GM06990 (cell line): ENCODE measurements at regions not wholly inside any gene's neighbourhood (a gene's known extent, or its start where the extent isn't known, plus 50 kb on each side); places are given as distances from the start of the nearest gene placed in this dataset.

Source experiments
- DNase-seq: peaks from one replicate; pipeline ENCODE4 v3.0.0-alpha.2; 2011; ENCODE audit not compliant: insufficient read length; ENCODE audit errors: extremely low read depth
- H3K27me3 ChIP-seq: replicated peaks from 2 replicates; pipeline ENCODE4 v1.6.0; 2011; ENCODE audit warnings: low read length; ENCODE audit not compliant: control insufficient read depth, insufficient read depth
- H3K36me3 ChIP-seq: 2 replicates; pipeline ENCODE4 v1.5.1; 2011; ENCODE audit warnings: low read length; ENCODE audit not compliant: control insufficient read depth, insufficient read depth
- H3K4me3 ChIP-seq: replicated peaks from 2 replicates; pipeline ENCODE4 v1.5.1; 2011; ENCODE audit warnings: low read depth, mild to moderate bottlenecking, control low read depth, low read length
- TF ChIP-seq, protein P1 (sequence below): IDR thresholded peaks from 2 replicates; pipeline ENCODE4 v1.5.1; 2011; ENCODE audit warnings: low read length, control low read depth, mild to moderate bottlenecking, inconsistent platforms; ENCODE audit not compliant: insufficient read depth, poor library complexity, severe bottlenecking

DNA sequence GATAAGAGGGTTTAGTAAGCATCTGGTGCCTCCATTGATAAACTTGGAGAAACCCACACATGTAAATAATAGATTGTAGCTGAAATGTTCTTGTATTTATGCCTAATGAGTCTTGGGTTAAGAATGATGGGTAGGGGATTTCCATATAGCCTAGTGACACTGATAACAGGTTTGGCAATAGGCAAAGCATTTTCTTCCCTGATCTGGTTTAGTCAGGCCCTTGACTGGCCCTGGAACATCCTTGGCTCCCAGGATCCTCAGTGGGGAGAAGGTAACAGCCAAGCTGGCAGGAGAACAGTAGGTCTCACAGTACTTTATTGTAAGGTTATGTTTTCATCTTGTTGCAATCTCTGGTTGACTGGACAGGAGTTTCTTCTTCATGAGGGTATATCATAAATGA is 228.4 kb downstream of the DIPK2A start:
- Histone ChIP-seq H3K4me3 (no peak overlapping the region), H3K27me3 (no peaks in the 10 kb centered on the region), H3K36me3 (no peaks in the 10 kb centered on the region)
- DNase-seq, result no peak
- TF ChIP-seq, protein P1, sequence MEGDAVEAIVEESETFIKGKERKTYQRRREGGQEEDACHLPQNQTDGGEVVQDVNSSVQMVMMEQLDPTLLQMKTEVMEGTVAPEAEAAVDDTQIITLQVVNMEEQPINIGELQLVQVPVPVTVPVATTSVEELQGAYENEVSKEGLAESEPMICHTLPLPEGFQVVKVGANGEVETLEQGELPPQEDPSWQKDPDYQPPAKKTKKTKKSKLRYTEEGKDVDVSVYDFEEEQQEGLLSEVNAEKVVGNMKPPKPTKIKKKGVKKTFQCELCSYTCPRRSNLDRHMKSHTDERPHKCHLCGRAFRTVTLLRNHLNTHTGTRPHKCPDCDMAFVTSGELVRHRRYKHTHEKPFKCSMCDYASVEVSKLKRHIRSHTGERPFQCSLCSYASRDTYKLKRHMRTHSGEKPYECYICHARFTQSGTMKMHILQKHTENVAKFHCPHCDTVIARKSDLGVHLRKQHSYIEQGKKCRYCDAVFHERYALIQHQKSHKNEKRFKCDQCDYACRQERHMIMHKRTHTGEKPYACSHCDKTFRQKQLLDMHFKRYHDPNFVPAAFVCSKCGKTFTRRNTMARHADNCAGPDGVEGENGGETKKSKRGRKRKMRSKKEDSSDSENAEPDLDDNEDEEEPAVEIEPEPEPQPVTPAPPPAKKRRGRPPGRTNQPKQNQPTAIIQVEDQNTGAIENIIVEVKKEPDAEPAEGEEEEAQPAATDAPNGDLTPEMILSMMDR, result no peak

DNA sequence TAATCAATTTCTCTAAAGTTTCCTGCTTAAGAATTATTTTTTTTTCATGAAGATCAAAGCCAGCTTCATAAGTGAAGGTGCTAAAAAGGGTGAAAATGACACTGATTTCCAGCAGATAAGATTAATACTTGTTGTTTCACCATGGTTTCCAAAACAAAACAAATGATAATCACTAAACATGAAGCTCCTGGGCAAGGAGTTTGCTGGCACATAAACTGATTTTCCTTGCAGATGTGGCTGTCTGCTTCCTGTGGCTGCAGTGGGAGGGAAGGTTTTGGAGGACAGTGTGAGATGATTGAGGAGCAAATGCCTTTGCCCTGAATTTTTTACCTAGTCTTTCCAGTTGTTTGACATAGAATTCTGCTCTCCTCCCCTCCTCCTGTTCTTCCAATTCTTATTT is 228.8 kb downstream of the DIPK2A start:
- TF ChIP-seq, protein P1, result no peak
- no peaks in the 10 kb centered on the region for H3K27me3 ChIP-seq
- no peak for DNase-seq
- H3K36me3 ChIP-seq, result no peaks in the 10 kb centered on the region
- H3K4me3 ChIP-seq, result no peak overlapping the region

DNA sequence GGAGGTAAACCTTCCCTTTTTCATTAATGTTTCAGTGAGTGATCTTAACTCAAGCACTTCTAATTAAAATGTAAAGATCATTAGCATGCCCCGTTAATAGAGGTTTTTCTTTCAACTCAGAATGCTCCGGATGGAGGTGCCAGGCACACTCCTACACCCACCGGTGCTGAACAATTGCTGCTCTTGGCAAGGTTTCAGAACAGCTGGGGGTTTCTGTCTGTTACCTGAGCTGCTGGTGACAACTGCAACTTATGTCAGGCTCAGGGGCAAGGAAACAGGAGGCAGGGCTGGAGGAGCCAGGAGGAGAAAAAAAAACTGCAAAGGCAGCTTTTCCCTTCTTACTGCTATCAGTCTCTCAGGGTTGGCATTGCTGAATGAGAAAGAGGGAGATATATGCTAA is 250.1 kb downstream of the DIPK2A start:
- no peaks in the 10 kb centered on the region for H3K27me3 ChIP-seq
- no peak for DNase-seq
- TF ChIP-seq, protein P1, result no peak

GRCh38 chr3:144229330-144229729 is 257.7 kb downstream of the DIPK2A start:
- Histone ChIP-seq H3K27me3 (no peaks in the 10 kb centered on the region), H3K36me3 (no peaks in the 10 kb centered on the region), H3K4me3 (no peak overlapping the region)
- no peak for DNase-seq
- TF ChIP-seq, protein P1, result no peak

More for the DNA sequence above, 250.1 kb downstream of the DIPK2A start:
- no peak overlapping the region for H3K4me3 ChIP-seq
- H3K36me3 ChIP-seq, result no peaks in the 10 kb centered on the region

- no peak overlapping the region for H3K4me3 ChIP-seq
- H3K27me3 ChIP-seq, result no peaks in the 10 kb centered on the region
- DNase-seq, result no peak
- H3K36me3 ChIP-seq, result no peaks in the 10 kb centered on the region
- TF ChIP-seq, protein P1, result no peak
These were observed 258.3 kb downstream of the DIPK2A start for GRCh38 chr3:144229953-144230352.

GRCh38 chr3:144235489-144235888 is 263.9 kb downstream of the DIPK2A start:
- H3K36me3 ChIP-seq, result no peaks in the 10 kb centered on the region
- no peaks in the 10 kb centered on the region for H3K27me3 ChIP-seq
- TF ChIP-seq, protein P1, result no peak
- DNase-seq, result no peak
- no peak overlapping the region for H3K4me3 ChIP-seq
